ENCODE measurements at regions not wholly inside any gene's neighbourhood (a gene's known extent, or its start where the extent isn't known, plus 50 kb on each side); places are given as distances from the start of the nearest gene placed in this dataset.
"Not testable (repeated sequence)": the region's sequence is repeated elsewhere in the genome, so short reads cannot be mapped to it uniquely, and the experiment has no call there.

- no peak for DNase-seq (ENCODE audit: low spot score)
Measured at GRCh38 chr5:82603033-82603987, 325.2 kb upstream of the RPS23 start.

DNA sequence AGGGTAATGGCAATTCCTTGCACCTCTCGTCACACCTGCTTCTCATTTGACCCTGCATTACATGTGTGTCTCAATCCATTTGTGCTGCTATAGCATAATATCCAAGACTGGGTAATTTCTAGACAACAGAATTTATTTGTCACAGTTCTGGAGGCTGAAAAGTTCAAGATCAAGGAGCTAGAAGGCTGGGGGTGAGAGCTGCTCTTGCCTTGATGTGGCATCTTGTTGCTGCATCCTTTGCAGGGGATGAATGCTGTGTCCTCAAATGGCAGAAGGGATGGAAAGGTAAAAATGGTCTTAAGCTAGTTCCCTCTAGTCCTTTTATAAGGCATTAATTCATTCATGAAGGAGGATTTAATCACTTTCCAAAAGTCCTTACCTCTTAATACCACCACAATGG is 323.7 kb upstream of the RPS23 start:
- no peak for DNase-seq (ENCODE audit: low spot score)

DNA sequence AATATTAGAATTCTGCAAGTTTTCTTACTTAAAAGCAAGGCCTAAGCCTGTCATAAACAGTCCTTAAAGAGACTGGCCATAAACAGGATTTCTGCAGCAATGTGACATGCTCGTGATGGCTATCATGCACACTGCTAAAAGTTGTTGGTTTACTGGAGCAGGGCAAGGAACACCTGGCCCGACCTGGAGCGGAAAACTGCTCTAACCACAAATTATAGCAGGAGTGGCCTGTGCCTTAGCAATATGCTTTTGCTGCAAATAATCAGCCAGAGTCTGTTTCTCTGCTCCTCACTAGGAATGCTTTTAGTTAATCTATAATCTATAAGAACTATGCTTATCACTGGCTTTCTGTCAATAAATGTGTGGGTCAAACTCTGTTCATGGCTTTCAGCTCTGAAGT is 322.9 kb upstream of the RPS23 start:
- DNase-seq (ENCODE audit: low spot score), result no peak

GRCh38 chr5:82599692-82600091 is 321.5 kb upstream of the RPS23 start:
- DNase-seq (ENCODE audit: low spot score), result no peak

DNA sequence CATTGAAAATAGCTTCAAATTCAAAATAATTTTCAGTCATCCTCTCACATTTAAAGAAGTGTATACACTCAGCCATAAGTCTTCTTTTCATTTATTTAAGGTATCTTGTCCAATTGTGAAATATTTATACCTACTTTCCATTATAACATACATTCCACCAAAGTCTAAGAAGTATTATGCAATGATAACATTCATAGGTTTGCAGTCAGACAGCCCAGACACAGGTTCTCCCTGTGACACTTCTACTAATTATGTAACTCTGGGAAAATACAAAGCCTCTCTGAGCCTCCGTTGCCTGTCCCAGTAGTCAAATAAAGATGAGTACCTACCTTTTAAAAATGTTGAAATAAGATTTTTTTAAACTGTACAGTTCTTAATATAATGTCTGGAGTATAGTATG is 320.9 kb upstream of the RPS23 start:
- DNase-seq (ENCODE audit: low spot score), result no peak

GRCh38 chr5:82597437-82597836 is 319.3 kb upstream of the RPS23 start:
- no peak for DNase-seq (ENCODE audit: low spot score)

DNA sequence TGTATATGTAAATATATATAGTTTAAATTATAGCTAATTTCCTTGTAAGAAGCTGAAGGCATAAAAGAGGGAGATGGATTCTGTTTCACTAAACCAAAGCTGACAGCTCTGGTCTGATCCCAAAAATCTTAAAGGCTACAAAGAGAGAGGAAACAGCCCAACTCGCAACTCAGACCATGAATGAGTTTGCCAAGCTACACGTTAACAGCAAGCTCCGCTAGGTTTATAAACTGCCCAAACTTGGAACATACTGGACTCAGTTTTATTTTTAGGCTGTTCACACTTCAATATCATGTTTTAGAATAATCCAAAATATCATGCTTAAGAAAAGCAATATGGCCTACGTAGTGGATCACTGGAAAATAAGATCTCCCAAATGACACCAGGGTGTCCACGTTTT is 318.3 kb upstream of the RPS23 start:
- DNase-seq (ENCODE audit: low spot score), result no peak

DNA sequence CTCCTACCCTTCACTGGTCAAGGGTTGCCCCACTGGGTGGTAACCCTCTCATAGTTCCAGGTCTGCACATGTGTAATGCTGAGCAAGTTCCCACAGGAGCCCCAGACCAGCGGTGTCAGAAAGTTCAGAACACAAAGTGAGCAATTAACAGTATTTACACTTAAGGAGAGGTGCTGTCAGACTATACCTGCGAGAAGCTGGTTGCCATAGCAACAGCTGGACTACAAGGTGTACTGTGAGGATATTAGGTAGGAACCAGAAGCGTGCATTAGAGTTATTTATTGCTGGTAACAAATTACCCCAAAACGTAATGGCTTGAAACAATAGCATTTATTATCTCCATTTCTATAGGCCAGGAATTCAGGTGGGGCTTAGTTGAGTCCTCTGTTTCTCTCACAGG is 317.0 kb upstream of the RPS23 start:
- no peak for DNase-seq (ENCODE audit: low spot score)

DNA sequence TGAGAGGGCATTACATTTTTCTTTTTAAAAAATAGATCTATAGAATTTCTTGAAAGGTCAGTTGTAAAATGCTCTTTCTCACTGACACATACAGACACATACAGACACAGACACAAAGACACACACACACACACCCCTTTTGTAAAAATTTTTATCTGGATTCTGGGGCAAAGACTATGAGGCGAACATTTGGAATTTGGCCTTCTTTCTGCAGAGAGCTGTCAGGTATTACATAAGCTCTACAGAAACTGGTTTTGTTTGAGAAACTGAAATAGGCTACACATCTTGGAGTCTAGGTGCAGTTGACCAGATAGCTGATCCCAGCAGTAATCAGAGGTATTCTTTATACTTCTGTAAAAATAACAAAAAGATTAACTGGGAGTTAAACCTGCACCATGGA is 315.9 kb upstream of the RPS23 start:
- no peak for DNase-seq (ENCODE audit: low spot score)

DNA sequence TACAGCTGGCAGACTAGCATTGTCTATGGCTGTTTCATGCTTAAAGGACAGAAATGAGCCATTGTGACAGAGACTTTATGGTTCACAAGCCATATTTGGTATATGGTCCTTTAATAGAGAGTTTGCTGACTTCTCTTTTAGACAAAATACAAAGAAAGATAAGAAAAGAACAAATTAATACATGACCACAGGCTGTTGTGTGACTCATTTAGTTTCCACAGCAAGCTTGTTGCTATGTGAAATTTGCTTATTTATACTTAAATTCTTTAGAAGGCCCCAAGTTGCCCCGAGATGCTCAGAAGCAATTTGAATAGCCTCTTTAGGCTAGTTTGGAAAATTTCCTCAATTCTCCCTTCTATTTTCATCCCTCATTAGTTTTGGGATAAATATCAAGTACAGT is 315.3 kb upstream of the RPS23 start:
- DNase-seq (ENCODE audit: low spot score), result no peak

- DNase-seq (ENCODE audit: low spot score), result no peak
Measured at GRCh38 chr5:82591021-82591515, 312.9 kb upstream of the RPS23 start.

DNA sequence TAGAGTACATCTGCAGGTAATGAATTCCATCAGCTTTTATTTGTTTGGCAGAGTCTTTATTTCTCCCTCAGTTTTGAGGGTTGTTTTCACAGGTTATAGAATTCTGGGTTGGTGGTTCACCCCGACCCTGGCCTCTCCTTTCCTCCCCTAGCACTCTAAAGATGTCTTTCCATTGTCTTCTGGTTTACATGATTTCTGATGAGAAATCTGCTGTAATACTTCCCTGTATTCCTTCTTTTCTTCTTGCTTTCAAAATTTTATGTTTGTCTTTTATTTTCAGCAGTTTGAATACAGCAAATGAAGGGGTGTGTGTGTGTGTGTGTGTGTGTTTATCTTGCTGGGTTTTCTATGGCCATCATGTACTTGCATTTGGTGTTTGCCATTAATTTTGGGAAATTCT is 312.0 kb upstream of the RPS23 start:
- no peak for DNase-seq (ENCODE audit: low spot score)

DNA sequence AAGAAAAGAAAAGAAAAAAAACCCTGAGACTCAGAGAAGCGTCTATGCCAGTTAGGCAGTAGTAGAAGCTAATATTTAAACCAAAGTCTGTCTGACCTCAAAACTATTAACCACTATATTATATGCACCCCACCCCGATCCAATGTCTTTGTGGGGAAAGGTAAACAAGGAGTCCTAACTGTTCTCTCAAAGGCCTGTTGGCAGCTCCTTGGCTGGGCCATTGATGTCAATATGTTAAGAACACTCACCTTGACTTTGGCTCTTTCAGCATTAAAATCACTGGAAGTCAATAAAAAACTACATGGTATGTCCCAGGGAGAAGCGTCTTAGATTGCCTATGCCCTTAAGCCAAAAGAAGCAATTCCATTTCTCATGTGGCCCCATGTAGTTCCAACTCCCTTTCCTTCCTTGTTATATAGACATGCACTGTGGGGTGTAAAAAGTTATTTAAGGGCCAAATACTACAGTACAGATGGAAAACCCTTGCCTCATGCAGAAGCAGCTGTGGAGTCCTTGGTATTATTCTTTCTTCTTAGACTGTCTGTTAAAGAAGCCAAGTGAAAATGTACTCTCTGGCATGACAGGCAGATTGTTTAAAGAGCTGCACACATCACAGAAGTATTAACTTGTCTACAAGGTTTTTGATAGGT is 308.6 kb upstream of the RPS23 start:
- no peak for DNase-seq (ENCODE audit: low spot score)

DNA sequence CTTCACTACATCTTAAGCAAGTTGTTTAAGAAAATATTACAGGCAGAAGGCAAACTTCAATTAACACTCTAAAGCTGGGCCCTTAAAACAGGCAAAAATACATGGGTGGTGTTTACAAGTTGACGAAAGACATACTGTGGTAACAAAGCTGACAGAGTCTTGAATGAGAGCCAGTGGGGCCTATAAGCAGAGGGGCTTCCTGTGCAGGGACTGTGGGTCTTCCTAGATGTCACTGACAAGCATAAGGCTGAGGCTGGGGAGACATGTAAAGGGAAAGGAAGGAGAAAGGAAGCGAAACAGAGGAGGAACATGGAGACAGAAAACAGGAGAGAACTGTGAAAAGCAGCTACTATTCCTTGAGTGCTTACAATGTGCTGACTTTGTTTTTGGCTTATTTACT is 308.0 kb upstream of the RPS23 start:
- no peak for DNase-seq (ENCODE audit: low spot score)

DNA sequence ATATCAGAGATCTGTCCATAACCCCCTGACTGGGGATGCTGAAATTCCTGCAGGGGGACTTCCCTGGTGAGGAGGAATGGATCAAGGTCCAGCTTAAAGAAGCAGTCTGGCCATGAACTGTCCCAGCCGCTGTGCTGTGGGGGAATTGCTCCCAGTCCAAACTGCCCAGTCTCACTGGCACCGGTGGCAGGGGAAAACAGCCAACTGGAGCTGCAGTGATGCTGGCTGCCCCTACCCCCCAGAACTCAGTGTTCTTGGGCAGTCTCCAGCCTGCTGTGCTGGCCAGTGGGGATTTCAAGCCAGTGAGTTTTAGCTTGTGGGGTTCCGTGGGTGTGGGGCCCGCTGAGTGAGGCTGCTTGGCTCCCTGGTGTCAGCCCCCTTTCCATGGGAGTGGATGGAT is 306.5 kb upstream of the RPS23 start:
- DNase-seq (ENCODE audit: low spot score), result no peak

- not testable (repeated sequence) for DNase-seq (ENCODE audit: low spot score)
Measured at GRCh38 chr5:82583331-82583730, 305.2 kb upstream of the RPS23 start.

- DNase-seq (ENCODE audit: low spot score), result no peak
Measured at GRCh38 chr5:82564963-82565362, 286.8 kb upstream of the RPS23 start.

DNA sequence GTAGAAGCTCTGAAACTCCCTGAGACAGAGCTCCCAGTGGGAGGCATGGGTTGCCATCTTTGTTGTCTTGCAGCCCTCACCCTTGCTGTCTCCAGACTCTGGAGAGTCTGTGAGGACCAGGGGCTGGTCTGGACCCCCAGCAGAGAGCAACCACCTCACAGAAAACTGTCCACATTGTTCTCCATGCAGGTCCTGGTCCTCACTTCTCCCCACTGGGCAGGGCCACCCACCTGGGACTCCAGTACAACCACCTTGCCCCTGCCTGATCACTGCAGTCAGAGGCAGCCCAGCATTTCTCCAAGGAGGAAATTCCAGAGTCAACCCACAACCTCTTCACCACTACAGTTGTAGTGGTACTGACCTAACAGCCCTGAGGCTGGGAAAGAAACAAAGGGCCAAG is 285.6 kb upstream of the RPS23 start:
- no peak for DNase-seq (ENCODE audit: low spot score)

- no peak for DNase-seq (ENCODE audit: low spot score)
Measured at GRCh38 chr5:82562696-82563240, 284.6 kb upstream of the RPS23 start.

DNA sequence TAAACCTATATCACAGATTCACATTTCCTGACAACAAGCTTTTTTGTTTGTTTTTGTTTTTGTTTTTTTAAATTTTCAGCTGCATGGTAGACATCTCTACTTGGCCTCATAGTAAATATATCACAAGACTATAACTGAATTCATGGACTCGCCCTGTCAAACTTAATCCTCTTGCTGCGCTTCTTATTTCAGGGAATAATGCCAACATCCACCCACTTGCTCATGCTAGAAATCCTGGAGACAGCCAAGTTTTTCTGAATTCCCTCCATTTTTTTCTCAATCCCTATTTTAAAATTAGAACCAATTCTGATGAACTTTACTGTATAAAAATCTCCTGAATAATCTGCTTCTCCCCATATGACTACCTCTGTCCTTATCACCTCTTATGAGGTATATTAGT is 283.6 kb upstream of the RPS23 start:
- DNase-seq (ENCODE audit: low spot score), result no peak

- no peak for DNase-seq (ENCODE audit: low spot score)
Measured at GRCh38 chr5:82560969-82561368, 282.8 kb upstream of the RPS23 start.

DNA sequence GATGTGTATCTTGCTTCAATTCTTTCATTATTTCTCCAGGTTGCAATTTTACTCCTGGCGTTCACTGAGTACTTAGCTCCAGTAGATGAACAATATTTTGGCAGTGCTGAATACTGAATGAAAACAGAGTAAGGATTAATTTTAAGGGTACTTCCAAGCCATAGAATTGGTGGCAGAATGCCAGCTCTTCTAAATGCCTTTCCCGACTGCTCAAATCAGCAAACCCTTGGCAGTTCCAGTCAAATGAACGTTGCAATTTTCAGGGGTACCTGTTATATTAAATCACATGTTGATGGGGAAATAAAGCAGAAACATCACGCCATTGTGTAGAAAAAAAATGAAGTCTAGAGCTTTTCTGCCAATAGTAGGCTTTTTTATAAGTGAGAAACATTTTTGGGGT is 282.4 kb upstream of the RPS23 start:
- no peak for DNase-seq (ENCODE audit: low spot score)

DNA sequence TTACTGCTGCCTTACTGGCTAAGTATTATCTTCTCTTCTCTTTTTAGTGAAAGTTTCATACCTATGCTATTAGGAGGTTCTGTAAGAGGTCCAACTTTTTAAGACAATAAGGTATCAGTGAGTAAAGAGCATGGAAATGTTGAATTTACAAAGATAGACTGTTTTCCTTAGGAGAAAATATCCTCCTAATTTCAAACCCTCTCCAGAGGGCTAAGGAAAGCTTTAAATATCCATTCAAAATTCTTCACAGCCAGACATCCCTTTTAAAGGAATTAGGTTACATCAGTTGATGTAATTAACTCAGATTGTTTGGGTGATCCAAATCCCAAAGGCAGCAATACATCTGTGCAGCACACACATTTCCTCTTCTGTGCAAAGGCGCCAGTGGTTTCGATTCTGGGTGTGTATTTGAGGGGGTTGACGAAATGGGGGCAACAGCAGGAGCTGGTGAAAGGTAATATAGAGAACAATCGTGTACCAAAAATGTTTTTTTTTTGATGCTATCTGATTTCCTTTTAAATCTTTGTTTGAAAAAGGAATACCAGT is 273.8 kb upstream of the RPS23 start:
- DNase-seq (ENCODE audit: low spot score), result no peak

All from activated CD4-positive, alpha-beta T cell treated with anti-CD3 and anti-CD28 coated beads, Interleukin-2, Interleukin-4, amounts not matched to agents 100 ng/mL and 50 ng/mL, durations not matched to agents 16 hours and 8 hours (primary cell).